PC-3 (cell line): ENCODE measurements at regions not wholly inside any gene's neighbourhood (a gene's known extent, or its start where the extent isn't known, plus 50 kb on each side); places are given as distances from the start of the nearest gene placed in this dataset.

ENCODE experiments used
- ATAC-seq: fragments of 200-7000 bp; cut with Tn5 transposase; 2 replicates; pipeline ENCODE4 v1.9.1; 2020; ENCODE audit warnings: mild to moderate bottlenecking, moderate library complexity
- BruUV-seq: library from RNA; stranded (reverse); fragments of 400-500 nt; replicated peaks from 2 replicates; lab custom pipeline; 2021; lab: Mats Ljungman, UMichigan
- CTCF ChIA-PET: fragments of 300-600 bp; sonication (Branson Sonifier 250); formaldehyde crosslinking; loops from one replicate; lab custom pipeline; 2022; ENCODE audit warnings: antibody characterized with exemption; lab: Charles Lee
- POLR2A ChIA-PET: fragments of 300-600 bp; sonication (Branson Sonifier 250); formaldehyde crosslinking; loops from one replicate; lab custom pipeline; 2022; ENCODE audit warnings: antibody characterized with exemption; ENCODE audit not compliant: unreplicated experiment; lab: Charles Lee
- DNase-seq: peaks from one replicate; pipeline ENCODE4 v3.0.0-alpha.2; 2015
- H2AFZ ChIP-seq: fragments of 300-600 bp; sonication (generic); 2 replicates; pipeline ENCODE4 v1.6.0; 2016; ENCODE audit warnings: antibody characterized with exemption, low read length
- H3F3A ChIP-seq: fragments of 300-600 bp; sonication (generic); one replicate; pipeline ENCODE4 v1.6.0; 2017; ENCODE audit warnings: antibody characterized with exemption, low read length, control low read depth, mild to moderate bottlenecking; ENCODE audit not compliant: unreplicated experiment
- H3K27ac ChIP-seq: fragments of 300-600 bp; sonication (generic); 2 replicates; pipeline ENCODE4 v1.5.1; 2016; ENCODE audit warnings: mild to moderate bottlenecking, low read length
- H3K27me3 ChIP-seq: fragments of 300-600 bp; sonication (generic); 2 replicates; pipeline ENCODE4 v1.6.1; 2016; ENCODE audit warnings: low read length, mixed read lengths
- H3K36me3 ChIP-seq: fragments of 300-600 bp; sonication (generic); 2 replicates; pipeline ENCODE4 v1.6.1; 2016; ENCODE audit warnings: low read depth, mixed run types, low read length, mixed read lengths
- H3K4me1 ChIP-seq: fragments of 300-600 bp; sonication (generic); 2 replicates; pipeline ENCODE4 v1.5.1; 2016; ENCODE audit warnings: low read length; ENCODE audit not compliant: insufficient read depth
- H3K4me2 ChIP-seq: fragments of 300-600 bp; sonication (generic); 2 replicates; pipeline ENCODE4 v1.6.0; 2016; ENCODE audit warnings: low read length
- H3K4me3 ChIP-seq: fragments of 300-600 bp; sonication (generic); 2 replicates; pipeline ENCODE4 v1.5.1; 2016; ENCODE audit warnings: mild to moderate bottlenecking, low read length, mixed read lengths
- H3K79me2 ChIP-seq: fragments of 300-600 bp; sonication (generic); 2 replicates; pipeline ENCODE4 v1.6.1; 2017; ENCODE audit warnings: low read length, mixed read lengths
- H3K9ac ChIP-seq: fragments of 300-600 bp; sonication (generic); 2 replicates; pipeline ENCODE4 v1.6.0; 2016; ENCODE audit warnings: mild to moderate bottlenecking, low read length
- H3K9me2 ChIP-seq: fragments of 300-600 bp; sonication (generic); replicated peaks from 2 replicates; pipeline ENCODE4 v1.6.1; 2016; ENCODE audit warnings: mixed run types, low read length, mixed read lengths
- H3K9me3 ChIP-seq: fragments of 300-600 bp; sonication (generic); 2 replicates; pipeline ENCODE4 v1.6.1; 2016; ENCODE audit warnings: low read length, mixed read lengths
- H4K20me1 ChIP-seq: fragments of 300-600 bp; sonication (generic); 2 replicates; pipeline ENCODE4 v1.6.1; 2016; ENCODE audit warnings: low read length, mixed read lengths
- CTCF ChIP-seq: fragments of 300-600 bp; sonication (generic); conservative IDR thresholded peaks from 2 replicates; pipeline ENCODE4 v1.5.1; 2017; ENCODE audit warnings: antibody characterized with exemption, low read depth, mild to moderate bottlenecking, low read length
- EZH2 ChIP-seq: fragments of 300-600 bp; sonication (generic); IDR thresholded peaks from one replicate; pipeline ENCODE4 v1.6.1; 2017; ENCODE audit warnings: antibody characterized with exemption, mild to moderate bottlenecking, low read length; ENCODE audit not compliant: unreplicated experiment
- EZH2phosphoT487 ChIP-seq: fragments of 300-600 bp; sonication (generic); IDR thresholded peaks from 2 replicates; pipeline ENCODE4 v1.6.1; 2018; ENCODE audit warnings: mild to moderate bottlenecking, antibody characterized with exemption, low read length, borderline replicate concordance
- intact Hi-C: fragments of 100-400 bp; cut with micrococcal nuclease; formaldehyde crosslinking; loops from 2 replicates; pipeline ENCODE4 v1.9.0; 2023

- no peaks in the 10 kb centered on the region for H3K79me2 ChIP-seq
- peaks cover 19% of the 10 kb centered on the region for H3K4me1 ChIP-seq
- peaks cover 7% of the 10 kb centered on the region for H3K36me3 ChIP-seq
- no peaks in the 10 kb centered on the region for H3K27me3 ChIP-seq
- H3K9me3 ChIP-seq = no peaks in the 10 kb centered on the region
- no TSS peak for BruUV-seq
- H3K4me3 ChIP-seq = no peak overlapping the region
- no peak overlapping the region for H3K9ac ChIP-seq
- H4K20me1 ChIP-seq = no peaks in the 10 kb centered on the region
- no peaks in the 10 kb centered on the region for H3K9me2 ChIP-seq
- ChIA-PET CTCF (no interaction called here), POLR2A (no interaction called here)
- ATAC-seq (no peak), DNase-seq (no peak)
- no peak for TF ChIP-seq EZH2
- no peak for TF ChIP-seq EZH2phosphoT487
- no peak for TF ChIP-seq CTCF
- peaks cover 5% of the 10 kb centered on the region for H3F3A ChIP-seq
- H2AFZ ChIP-seq = no peak overlapping the region
- H3K4me2 ChIP-seq = no peak overlapping the region
- H3K27ac ChIP-seq = no peak overlapping the region
- intact Hi-C loops = no loop called here
These were observed 228.1 kb upstream of the KLF14 start for GRCh38 chr7:130962109-130962508.

- Histone ChIP-seq H3F3A (peaks cover 5% of the 10 kb centered on the region), H3K4me1 (peaks cover 19% of the 10 kb centered on the region), H3K4me3 (no peak overlapping the region), H3K9me2 (no peaks in the 10 kb centered on the region), H3K27me3 (no peaks in the 10 kb centered on the region), H2AFZ (no peak overlapping the region), H3K36me3 (peaks cover 7% of the 10 kb centered on the region), H3K27ac (no peak overlapping the region), H3K9me3 (no peaks in the 10 kb centered on the region), H3K4me2 (no peak overlapping the region), H3K9ac (no peak overlapping the region), H4K20me1 (no peaks in the 10 kb centered on the region), H3K79me2 (no peaks in the 10 kb centered on the region)
- no peak for DNase-seq
- ChIA-PET CTCF (no interaction called here), POLR2A (interaction anchor here (0.6 kb wide), 1 partner anchor 16 kb away, joined by 9 read pairs; no protein-coding TSS in a partner anchor)
- BruUV-seq = no TSS peak
- TF ChIP-seq EZH2 (no peak), CTCF (no peak), EZH2phosphoT487 (no peak)
- intact Hi-C loops = no loop called here
- ATAC-seq = no peak
These were observed 229.3 kb upstream of the KLF14 start for GRCh38 chr7:130963339-130963738.

GRCh38 chr7:130965515-130965914 is 231.5 kb upstream of the KLF14 start:
- H3F3A ChIP-seq = peaks cover 5% of the 10 kb centered on the region
- intact Hi-C loops = no loop called here
- no TSS peak for BruUV-seq
- no peaks in the 10 kb centered on the region for H4K20me1 ChIP-seq
- peaks cover 10% of the 10 kb centered on the region for H3K4me1 ChIP-seq
- H3K9me3 ChIP-seq = no peaks in the 10 kb centered on the region
- ChIA-PET CTCF (no interaction called here), POLR2A (no interaction called here)
- ATAC-seq (no peak), DNase-seq (no peak)
- no peak overlapping the region for H3K4me2 ChIP-seq
- peaks cover 3% of the 10 kb centered on the region for H3K36me3 ChIP-seq
- no peak overlapping the region for H3K4me3 ChIP-seq
- no peaks in the 10 kb centered on the region for H3K27me3 ChIP-seq
- no peaks in the 10 kb centered on the region for H3K79me2 ChIP-seq
- H3K9me2 ChIP-seq = no peaks in the 10 kb centered on the region
- H3K9ac ChIP-seq = no peak overlapping the region
- no peak overlapping the region for H2AFZ ChIP-seq
- TF ChIP-seq CTCF = no peak
- TF ChIP-seq EZH2 = no peak
- no peak for TF ChIP-seq EZH2phosphoT487
- H3K27ac ChIP-seq = no peak overlapping the region
